ENCODE measurements at regions not wholly inside any gene's neighbourhood (a gene's known extent, or its start where the extent isn't known, plus 50 kb on each side); places are given as distances from the start of the nearest gene placed in this dataset.

GRCh38 chr10:10544890-10545289, 472.8 kb upstream of the CELF2 start:
- FAIRE-seq, result no peak
- intact Hi-C loops (cut with DNase I), result no loop called here
- H3K4me1 ChIP-seq, result no peaks in the 10 kb centered on the region
- H3K27ac ChIP-seq, result no peak overlapping the region
- H3K27me3 ChIP-seq, result no peaks in the 10 kb centered on the region
- TF ChIP-seq CTCF (IDR thresholded peaks at IDR 0.05), result no peak
- no peak for ATAC-seq
- H3K36me3 ChIP-seq, result no peaks in the 10 kb centered on the region
- no peaks in the 10 kb centered on the region for H3K9me3 ChIP-seq
- H3K4me3 ChIP-seq, result no peak overlapping the region
- DNase-seq, result no peak
- 65 to 69% methylated on average over 8 of the region's 8 CpGs for WGBS, 2 donors

GRCh38 chr10:10545771-10546170, 471.9 kb upstream of the CELF2 start:
- Histone ChIP-seq H3K36me3 (no peaks in the 10 kb centered on the region), H3K27ac (no peak overlapping the region), H3K4me1 (no peaks in the 10 kb centered on the region), H3K27me3 (no peaks in the 10 kb centered on the region), H3K9me3 (no peaks in the 10 kb centered on the region), H3K4me3 (no peak overlapping the region)
- WGBS, 2 donors, result 17 to 22% methylated on average over 5 of the region's 5 CpGs
- FAIRE-seq (no peak), ATAC-seq (no peak), DNase-seq (no peak)
- TF ChIP-seq CTCF (IDR thresholded peaks at IDR 0.05), result no peak
- intact Hi-C loops (cut with DNase I), result no loop called here

GRCh38 chr10:10551596-10552301, 465.9 kb upstream of the CELF2 start:
- Histone ChIP-seq H3K4me1 (no peaks in the 10 kb centered on the region), H3K27me3 (no peaks in the 10 kb centered on the region), H3K36me3 (no peaks in the 10 kb centered on the region), H3K9me3 (no peaks in the 10 kb centered on the region), H3K4me3 (no peak overlapping the region), H3K27ac (no peak overlapping the region)
- peak in 1 of 4 donors; percentile 53 for ATAC-seq
- intact Hi-C loops (cut with DNase I), result no loop called here
- DNase-seq, result no peak
- no peak for TF ChIP-seq CTCF (IDR thresholded peaks at IDR 0.05)
- WGBS, 2 donors, result 27 to 29% methylated on average over 10 of the region's 10 CpGs
- FAIRE-seq, result no peak

GRCh38 chr10:10552948-10553347, 464.7 kb upstream of the CELF2 start:
- no peak overlapping the region for H3K4me3 ChIP-seq
- intact Hi-C loops (cut with DNase I), result no loop called here
- no peak for DNase-seq
- 59 to 72% methylated on average over 3 of the region's 3 CpGs for WGBS, 2 donors
- H3K27me3 ChIP-seq, result no peaks in the 10 kb centered on the region
- FAIRE-seq, result no peak
- no peak for TF ChIP-seq CTCF (IDR thresholded peaks at IDR 0.05)
- no peaks in the 10 kb centered on the region for H3K4me1 ChIP-seq
- no peaks in the 10 kb centered on the region for H3K36me3 ChIP-seq
- ATAC-seq, result no peak
- no peak overlapping the region for H3K27ac ChIP-seq
- no peaks in the 10 kb centered on the region for H3K9me3 ChIP-seq

- no peak overlapping the region for H3K4me3 ChIP-seq
- intact Hi-C loops (cut with DNase I), result no loop called here
- H3K27ac ChIP-seq, result no peak overlapping the region
- 46 to 61% methylated on average over 10 of the region's 10 CpGs for WGBS, 2 donors
- H3K4me1 ChIP-seq, result no peaks in the 10 kb centered on the region
- ATAC-seq (no peak), FAIRE-seq (no peak), DNase-seq (no peak)
- no peaks in the 10 kb centered on the region for H3K36me3 ChIP-seq
- peaks cover 0 to 3% (median 0%) of the 10 kb centered on the region in 4 donors for H3K27me3 ChIP-seq
- no peaks in the 10 kb centered on the region for H3K9me3 ChIP-seq
- TF ChIP-seq CTCF (IDR thresholded peaks at IDR 0.05), result no peak
Observed at GRCh38 chr10:10564081-10564794, 453.4 kb upstream of the CELF2 start.
